Epithelial cell of proximal tubule (primary cell): ENCODE measurements at regions not wholly inside any gene's neighbourhood (a gene's known extent, or its start where the extent isn't known, plus 50 kb on each side); places are given as distances from the start of the nearest gene placed in this dataset.
A peak's percentile ranks its signal among the peaks of the same experiment; 100 is the strongest.

Experiments
- DNase-seq: peaks from one replicate; pipeline ENCODE4 v3.0.0-alpha.2; 2011; ENCODE audit warnings: low read depth
- H3K4me3 ChIP-seq: 2 replicates; pipeline ENCODE4 v1.5.1; 2011; ENCODE audit warnings: low read depth, mild to moderate bottlenecking, low read length
- CTCF ChIP-seq: conservative IDR thresholded peaks from 2 replicates; pipeline ENCODE4 v1.5.1; 2012; ENCODE audit warnings: low read depth, mild to moderate bottlenecking, low read length

GRCh38 chr3:177773717-177774116, 576.4 kb upstream of the TBL1XR1 start:
- DNase-seq: no peak
- H3K4me3 ChIP-seq: no peak overlapping the region
- no peak for TF ChIP-seq CTCF

GRCh38 chr3:177776661-177777101, 579.4 kb upstream of the TBL1XR1 start:
- peak; percentile 76 for DNase-seq
- no peak for TF ChIP-seq CTCF
- no peak overlapping the region for H3K4me3 ChIP-seq

GRCh38 chr3:177777699-177778098, 580.4 kb upstream of the TBL1XR1 start:
- DNase-seq: no peak
- H3K4me3 ChIP-seq: no peak overlapping the region
- peak; percentile 84 for TF ChIP-seq CTCF

- no peak for DNase-seq
Observed at GRCh38 chr3:177778633-177779032, 581.4 kb upstream of the TBL1XR1 start.

GRCh38 chr3:177781686-177782161, 584.4 kb upstream of the TBL1XR1 start:
- no peak for TF ChIP-seq CTCF
- DNase-seq: no peak
- no peak overlapping the region for H3K4me3 ChIP-seq

More at GRCh38 chr3:177778633-177779032, 581.4 kb upstream of the TBL1XR1 start:
- TF ChIP-seq CTCF: no peak
- H3K4me3 ChIP-seq: no peak overlapping the region

- no peak for TF ChIP-seq CTCF
- no peak for DNase-seq
- no peak overlapping the region for H3K4me3 ChIP-seq
Observed at GRCh38 chr3:177783338-177783737, 586.1 kb upstream of the TBL1XR1 start.

- H3K4me3 ChIP-seq: no peak overlapping the region
- TF ChIP-seq CTCF: no peak
- no peak for DNase-seq
Observed at GRCh38 chr3:177783767-177784166, 586.5 kb upstream of the TBL1XR1 start.
